SJSA1 (cell line): ENCODE measurements at regions not wholly inside any gene's neighbourhood (a gene's known extent, or its start where the extent isn't known, plus 50 kb on each side); places are given as distances from the start of the nearest gene placed in this dataset.
"Not testable (repeated sequence)": the region's sequence is repeated elsewhere in the genome, so short reads cannot be mapped to it uniquely, and the experiment has no call there.

Source experiments
- DNase-seq, 2 experiments: peaks; one replicate each; pipeline ENCODE4 v3.0.0-alpha.2; 2015 to 2020; ENCODE audit warnings: low spot score in 2 of 2, low read depth in 1 of 2
- H3K27ac ChIP-seq: fragments of 250-450 bp; sonication (Bioruptor Pico); 2 replicates; pipeline ENCODE4 v1.5.1; 2020; ENCODE audit warnings: mild to moderate bottlenecking, moderate library complexity
- H3K27me3 ChIP-seq: fragments of 250-450 bp; sonication (Bioruptor Pico); replicated peaks from 2 replicates; pipeline ENCODE4 v1.5.1; 2020; ENCODE audit warnings: mild to moderate bottlenecking, moderate library complexity
- H3K36me3 ChIP-seq: fragments of 250-450 bp; sonication (Bioruptor Pico); 2 replicates; pipeline ENCODE4 v1.5.1; 2020; ENCODE audit warnings: mild to moderate bottlenecking
- H3K4me1 ChIP-seq: fragments of 250-450 bp; sonication (Bioruptor Pico); replicated peaks from 2 replicates; pipeline ENCODE4 v1.6.1; 2021; ENCODE audit warnings: mild to moderate bottlenecking
- H3K4me3 ChIP-seq: fragments of 250-450 bp; sonication (Bioruptor Pico); 2 replicates; pipeline ENCODE4 v1.5.1; 2020; ENCODE audit warnings: mild to moderate bottlenecking
- H3K9me3 ChIP-seq: fragments of 250-450 bp; sonication (Bioruptor Pico); replicated peaks from 2 replicates; pipeline ENCODE4 v1.5.1; 2020; ENCODE audit warnings: mild to moderate bottlenecking

GRCh38 chr5:163252950-163253349 is 184.4 kb upstream of the CCNG1 start:
- Histone ChIP-seq H3K27me3 (no peaks in the 10 kb centered on the region), H3K4me3 (no peak overlapping the region), H3K9me3 (no peaks in the 10 kb centered on the region; the same call in 1 of the 2 replicates), H3K36me3 (no peaks in the 10 kb centered on the region), H3K4me1 (peaks cover 20% of the 10 kb centered on the region), H3K27ac (no peak overlapping the region)
- DNase-seq: no peak

GRCh38 chr5:163259495-163259894 is 177.9 kb upstream of the CCNG1 start:
- H3K9me3 ChIP-seq: no peaks in the 10 kb centered on the region; the same call in 1 of the 2 replicates
- no peak overlapping the region for H3K27ac ChIP-seq
- no peaks in the 10 kb centered on the region for H3K36me3 ChIP-seq
- H3K4me1 ChIP-seq: no peaks in the 10 kb centered on the region
- no peak overlapping the region for H3K4me3 ChIP-seq
- no peaks in the 10 kb centered on the region for H3K27me3 ChIP-seq
- DNase-seq: no peak

- H3K27me3 ChIP-seq: no peaks in the 10 kb centered on the region
- H3K36me3 ChIP-seq: no peaks in the 10 kb centered on the region
- no peak for DNase-seq
- H3K9me3 ChIP-seq: no peaks in the 10 kb centered on the region; the same call in 1 of the 2 replicates
- no peak overlapping the region for H3K4me3 ChIP-seq
- H3K4me1 ChIP-seq: no peaks in the 10 kb centered on the region
- no peak overlapping the region for H3K27ac ChIP-seq
Measured at GRCh38 chr5:163260471-163260870, 176.9 kb upstream of the CCNG1 start.

- Histone ChIP-seq H3K4me1 (no peaks in the 10 kb centered on the region), H3K4me3 (no peak overlapping the region), H3K36me3 (no peaks in the 10 kb centered on the region), H3K27ac (no peak overlapping the region), H3K9me3 (no peaks in the 10 kb centered on the region; the same call in 1 of the 2 replicates), H3K27me3 (no peaks in the 10 kb centered on the region)
- no peak for DNase-seq
Measured at GRCh38 chr5:163260961-163261360, 176.4 kb upstream of the CCNG1 start.

- Histone ChIP-seq H3K9me3 (no peaks in the 10 kb centered on the region; the same call in 1 of the 2 replicates), H3K4me1 (no peaks in the 10 kb centered on the region), H3K4me3 (no peak overlapping the region), H3K36me3 (no peaks in the 10 kb centered on the region), H3K27me3 (no peaks in the 10 kb centered on the region), H3K27ac (no peak overlapping the region)
- no peak for DNase-seq
Measured at GRCh38 chr5:163261647-163262269, 175.6 kb upstream of the CCNG1 start.

- not testable (repeated sequence) for H3K4me1 ChIP-seq, H3K4me3 ChIP-seq, H3K27me3 ChIP-seq, H3K36me3 ChIP-seq, H3K27ac ChIP-seq, DNase-seq, H3K9me3 ChIP-seq
Measured at GRCh38 chr5:163266249-163266648, 171.1 kb upstream of the CCNG1 start.

- no peaks in the 10 kb centered on the region for H3K36me3 ChIP-seq
- H3K27ac ChIP-seq: no peak overlapping the region
- no peaks in the 10 kb centered on the region for H3K9me3 ChIP-seq
- DNase-seq: no peak
- no peak overlapping the region for H3K4me3 ChIP-seq
- H3K4me1 ChIP-seq: no peaks in the 10 kb centered on the region
- H3K27me3 ChIP-seq: peaks cover 3% of the 10 kb centered on the region; the same call in 1 of the 2 replicates
Measured at GRCh38 chr5:163269624-163270023, 167.8 kb upstream of the CCNG1 start.

- no peak for DNase-seq
- no peaks in the 10 kb centered on the region for H3K4me1 ChIP-seq
- no peaks in the 10 kb centered on the region for H3K27me3 ChIP-seq
- H3K4me3 ChIP-seq: no peak overlapping the region
- no peaks in the 10 kb centered on the region for H3K9me3 ChIP-seq
- H3K36me3 ChIP-seq: no peaks in the 10 kb centered on the region
- H3K27ac ChIP-seq: no peak overlapping the region
Measured at GRCh38 chr5:163276466-163276865, 160.9 kb upstream of the CCNG1 start.

- not testable (repeated sequence) for H3K4me1 ChIP-seq, DNase-seq, H3K4me3 ChIP-seq, H3K27ac ChIP-seq, H3K36me3 ChIP-seq, H3K9me3 ChIP-seq, H3K27me3 ChIP-seq
Measured at GRCh38 chr5:163280897-163281296, 156.5 kb upstream of the CCNG1 start.

GRCh38 chr5:163281512-163281911 is 155.9 kb upstream of the CCNG1 start:
- no peak overlapping the region for H3K27ac ChIP-seq
- H3K4me3 ChIP-seq: no peak overlapping the region
- no peak for DNase-seq
- no peaks in the 10 kb centered on the region for H3K27me3 ChIP-seq
- H3K4me1 ChIP-seq: no peaks in the 10 kb centered on the region
- H3K36me3 ChIP-seq: no peaks in the 10 kb centered on the region
- H3K9me3 ChIP-seq: no peaks in the 10 kb centered on the region

GRCh38 chr5:163293836-163294235 is 143.6 kb upstream of the CCNG1 start:
- H3K9me3 ChIP-seq: no peaks in the 10 kb centered on the region
- no peak for DNase-seq
- H3K36me3 ChIP-seq: no peaks in the 10 kb centered on the region
- H3K4me3 ChIP-seq: no peak overlapping the region
- H3K4me1 ChIP-seq: no peaks in the 10 kb centered on the region
- no peaks in the 10 kb centered on the region for H3K27me3 ChIP-seq
- no peak overlapping the region for H3K27ac ChIP-seq

GRCh38 chr5:163303718-163304117 is 133.7 kb upstream of the CCNG1 start:
- Histone ChIP-seq H3K27ac (no peak overlapping the region), H3K36me3 (no peaks in the 10 kb centered on the region), H3K4me1 (no peaks in the 10 kb centered on the region), H3K4me3 (no peak overlapping the region), H3K9me3 (no peaks in the 10 kb centered on the region; the same call in 1 of the 2 replicates), H3K27me3 (no peaks in the 10 kb centered on the region)
- no peak for DNase-seq

- Histone ChIP-seq H3K9me3 (no peaks in the 10 kb centered on the region), H3K36me3 (no peaks in the 10 kb centered on the region), H3K27ac (no peak overlapping the region), H3K27me3 (no peaks in the 10 kb centered on the region), H3K4me1 (no peaks in the 10 kb centered on the region), H3K4me3 (no peak overlapping the region)
- DNase-seq: no peak
Measured at GRCh38 chr5:163305655-163306054, 131.7 kb upstream of the CCNG1 start.

- no peaks in the 10 kb centered on the region for H3K36me3 ChIP-seq
- H3K4me1 ChIP-seq: no peaks in the 10 kb centered on the region
- H3K4me3 ChIP-seq: no peak overlapping the region
- H3K27ac ChIP-seq: no peak overlapping the region
- no peak for DNase-seq
- H3K9me3 ChIP-seq: no peaks in the 10 kb centered on the region
- H3K27me3 ChIP-seq: no peaks in the 10 kb centered on the region
Measured at GRCh38 chr5:163306421-163306820, 131.0 kb upstream of the CCNG1 start.

GRCh38 chr5:163309914-163310313 is 127.5 kb upstream of the CCNG1 start:
- H3K9me3 ChIP-seq: 0 out of 2 replicates have a peak, but pooled peaks cover 11% of the 10 kb centered on the region
- DNase-seq: no peak
- no peak overlapping the region for H3K27ac ChIP-seq

More at GRCh38 chr5:163309914-163310313, 127.5 kb upstream of the CCNG1 start:
- Histone ChIP-seq H3K27me3 (no peaks in the 10 kb centered on the region), H3K4me3 (no peak overlapping the region), H3K36me3 (no peaks in the 10 kb centered on the region), H3K4me1 (no peaks in the 10 kb centered on the region)
